ENCODE measurements at regions not wholly inside any gene's neighbourhood (a gene's known extent, or its start where the extent isn't known, plus 50 kb on each side); places are given as distances from the start of the nearest gene placed in this dataset.

DNA sequence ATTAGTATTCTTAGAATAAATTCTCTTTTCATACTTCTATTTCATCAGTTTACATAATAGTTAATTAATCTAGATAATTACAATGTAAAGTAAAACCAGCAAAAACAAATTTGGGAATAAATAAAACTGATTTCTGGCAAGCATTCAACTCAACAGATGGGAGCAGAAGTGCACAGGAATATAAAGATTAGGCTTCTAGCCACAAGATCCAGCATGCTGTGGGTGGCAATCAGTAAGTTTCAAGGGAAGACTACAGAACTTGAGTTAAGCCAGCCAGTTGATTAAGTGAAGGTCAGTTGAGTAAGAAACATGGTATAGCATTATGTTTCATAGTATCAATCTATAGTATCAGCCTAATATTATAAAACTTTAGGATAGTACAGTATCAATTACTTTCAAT lies 324.2 kb upstream of the AADAT start:
- in situ Hi-C loops (cut with HindIII; ENCODE audit: low sequenced_read_pairs), result no loop called here
- TF ChIP-seq, protein P1, sequence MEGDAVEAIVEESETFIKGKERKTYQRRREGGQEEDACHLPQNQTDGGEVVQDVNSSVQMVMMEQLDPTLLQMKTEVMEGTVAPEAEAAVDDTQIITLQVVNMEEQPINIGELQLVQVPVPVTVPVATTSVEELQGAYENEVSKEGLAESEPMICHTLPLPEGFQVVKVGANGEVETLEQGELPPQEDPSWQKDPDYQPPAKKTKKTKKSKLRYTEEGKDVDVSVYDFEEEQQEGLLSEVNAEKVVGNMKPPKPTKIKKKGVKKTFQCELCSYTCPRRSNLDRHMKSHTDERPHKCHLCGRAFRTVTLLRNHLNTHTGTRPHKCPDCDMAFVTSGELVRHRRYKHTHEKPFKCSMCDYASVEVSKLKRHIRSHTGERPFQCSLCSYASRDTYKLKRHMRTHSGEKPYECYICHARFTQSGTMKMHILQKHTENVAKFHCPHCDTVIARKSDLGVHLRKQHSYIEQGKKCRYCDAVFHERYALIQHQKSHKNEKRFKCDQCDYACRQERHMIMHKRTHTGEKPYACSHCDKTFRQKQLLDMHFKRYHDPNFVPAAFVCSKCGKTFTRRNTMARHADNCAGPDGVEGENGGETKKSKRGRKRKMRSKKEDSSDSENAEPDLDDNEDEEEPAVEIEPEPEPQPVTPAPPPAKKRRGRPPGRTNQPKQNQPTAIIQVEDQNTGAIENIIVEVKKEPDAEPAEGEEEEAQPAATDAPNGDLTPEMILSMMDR (IDR thresholded peaks at IDR 0.05; ENCODE audit: low read depth, low read length), result no peak
- H3K4me3 ChIP-seq (ENCODE audit: low read depth, low read length), result no peak overlapping the region
- DNase-seq (ENCODE audit: low read depth, low spot score), result no peak

DNA sequence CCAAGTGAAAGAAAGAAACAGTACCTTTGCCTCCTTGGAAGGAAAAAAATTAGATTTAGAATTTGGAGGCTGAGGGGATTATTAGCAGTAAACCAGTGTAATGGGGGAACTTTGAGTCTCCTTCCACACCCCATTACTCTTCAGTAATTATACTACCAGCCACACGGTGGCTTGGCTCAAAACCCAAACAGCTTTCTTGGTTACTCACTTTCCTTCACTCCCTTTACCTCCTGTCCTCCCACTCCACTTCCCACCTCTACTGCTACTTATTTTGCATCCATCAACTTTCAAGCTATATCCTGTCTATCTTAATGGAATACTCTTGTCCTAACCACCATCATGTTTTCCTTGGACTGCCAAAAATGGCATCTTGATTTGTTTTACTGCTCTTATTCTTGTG lies 310.6 kb upstream of the AADAT start:
- in situ Hi-C loops (cut with HindIII; ENCODE audit: low sequenced_read_pairs), result no loop called here
- TF ChIP-seq, protein P1 (IDR thresholded peaks at IDR 0.05; ENCODE audit: low read depth, low read length), result no peak
- no peak overlapping the region for H3K4me3 ChIP-seq (ENCODE audit: low read depth, low read length)
- DNase-seq (ENCODE audit: low read depth, low spot score), result no peak

DNA sequence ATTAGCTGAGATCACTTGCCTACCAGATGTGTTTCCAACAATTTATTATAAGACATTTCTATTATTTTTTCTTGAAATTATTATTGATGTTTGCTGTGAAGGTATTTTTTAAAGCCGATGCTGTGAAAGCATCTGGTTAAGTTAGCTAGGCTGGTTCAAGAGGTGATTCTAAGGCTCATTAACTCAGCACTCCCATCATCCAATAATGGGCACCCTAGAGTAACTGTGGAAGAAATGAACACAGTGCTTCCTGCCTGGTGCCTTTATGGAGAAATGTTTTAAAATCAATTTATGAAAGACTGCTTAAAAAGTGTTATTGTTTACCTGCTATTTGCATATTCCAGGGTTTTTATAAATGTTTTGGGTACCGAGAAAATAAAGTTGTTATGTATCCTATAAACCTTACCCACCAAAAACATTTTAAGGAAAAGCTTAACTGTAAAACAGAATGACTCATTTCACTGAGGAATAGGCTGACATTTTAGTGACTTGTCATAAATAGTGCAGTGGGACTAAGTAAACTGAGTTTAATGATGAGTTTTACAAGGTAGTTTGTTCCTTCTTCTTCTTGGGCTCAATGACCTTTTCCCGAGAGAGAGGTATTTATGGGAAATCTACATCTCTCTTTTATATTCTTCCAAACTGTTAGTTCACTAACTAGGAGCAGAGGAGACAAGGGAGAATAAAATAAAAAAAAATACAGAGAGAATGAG lies 310.0 kb upstream of the AADAT start:
- in situ Hi-C loops (cut with HindIII; ENCODE audit: low sequenced_read_pairs), result no loop called here

DNA sequence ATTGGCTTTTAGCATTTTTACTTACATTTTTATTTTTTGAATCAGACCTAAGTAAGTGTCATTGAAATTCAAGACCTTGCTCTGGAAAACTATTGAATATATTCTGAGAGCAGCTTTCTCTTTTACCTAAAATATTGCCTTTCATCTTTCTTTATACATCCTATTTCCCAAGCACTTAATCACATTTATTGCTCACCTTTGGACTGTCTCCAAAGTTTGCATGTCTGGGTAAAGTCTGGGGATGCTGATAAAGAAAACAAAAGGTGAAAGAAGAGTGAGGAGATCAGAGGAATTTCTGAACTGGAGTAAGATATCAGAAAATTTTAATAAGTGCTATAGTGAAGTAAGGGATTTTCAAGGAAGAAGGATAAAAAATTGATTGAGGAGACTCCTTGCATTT lies 308.5 kb upstream of the AADAT start:
- in situ Hi-C loops (cut with HindIII; ENCODE audit: low sequenced_read_pairs), result no loop called here
- DNase-seq (ENCODE audit: low read depth, low spot score), result no peak
- TF ChIP-seq, protein P1 (IDR thresholded peaks at IDR 0.05; ENCODE audit: low read depth, low read length), result no peak
- H3K4me3 ChIP-seq (ENCODE audit: low read depth, low read length), result no peak overlapping the region

More for the DNA sequence above, 310.0 kb upstream of the AADAT start:
- no peak overlapping the region for H3K4me3 ChIP-seq (ENCODE audit: low read depth, low read length)
- DNase-seq (ENCODE audit: low read depth, low spot score), result no peak
- TF ChIP-seq, protein P1 (IDR thresholded peaks at IDR 0.05; ENCODE audit: low read depth, low read length), result no peak

DNA sequence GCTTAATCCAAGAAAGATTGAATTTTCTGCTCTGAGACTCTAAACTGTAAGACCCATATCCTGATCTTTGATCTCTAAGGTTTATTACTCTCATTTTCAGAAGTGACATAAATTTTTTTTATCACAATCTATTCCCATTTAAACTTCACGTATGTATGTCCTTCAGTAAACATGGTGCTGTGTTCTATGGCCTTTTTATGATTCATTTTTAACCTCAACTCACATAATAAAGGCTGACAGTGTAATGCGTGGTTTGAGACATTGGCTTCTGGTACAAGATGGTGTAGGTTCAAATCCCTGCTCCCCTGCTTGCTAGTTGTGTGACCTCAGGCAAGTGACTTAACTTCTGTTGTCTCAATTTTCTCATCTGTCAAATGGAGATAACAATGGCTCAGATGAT lies 306.0 kb upstream of the AADAT start:
- TF ChIP-seq, protein P1 (IDR thresholded peaks at IDR 0.05; ENCODE audit: low read depth, low read length), result no peak
- DNase-seq (ENCODE audit: low read depth, low spot score), result no peak
- H3K4me3 ChIP-seq (ENCODE audit: low read depth, low read length), result no peak overlapping the region
- in situ Hi-C loops (cut with HindIII; ENCODE audit: low sequenced_read_pairs), result no loop called here

DNA sequence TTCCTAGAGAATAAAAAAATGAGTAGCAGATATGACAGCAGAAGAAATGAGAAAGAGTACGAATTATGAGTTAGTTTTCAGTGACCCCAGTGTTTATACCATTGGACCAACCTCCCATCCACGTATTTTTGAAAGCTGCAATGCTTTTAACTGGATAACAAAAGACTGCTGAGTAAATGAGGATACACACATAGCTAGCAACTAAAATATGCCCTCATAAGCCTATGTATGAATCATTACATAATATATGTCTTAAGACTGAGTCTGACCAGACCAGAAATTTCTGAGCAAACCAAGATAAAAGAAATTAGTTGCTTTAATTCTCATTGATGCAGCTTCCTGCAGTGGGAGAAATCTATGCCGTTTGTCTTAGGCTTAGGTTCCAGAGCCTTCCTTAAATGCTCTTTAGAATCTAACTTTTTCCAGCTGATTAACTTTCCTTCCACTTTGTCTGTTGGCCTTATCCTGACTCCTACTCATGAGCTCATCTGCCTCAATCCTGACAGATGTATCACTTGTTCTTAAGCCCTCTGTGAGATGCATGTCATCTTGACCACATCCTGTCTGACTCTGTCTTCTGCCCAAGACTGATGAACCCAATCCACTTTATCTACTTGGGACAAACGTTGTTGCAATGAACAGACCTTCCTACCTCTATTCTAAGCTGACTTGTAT lies 301.4 kb upstream of the AADAT start:
- TF ChIP-seq, protein P1 (IDR thresholded peaks at IDR 0.05; ENCODE audit: low read depth, low read length), result no peak
- peak; percentile 53 for DNase-seq (ENCODE audit: low read depth, low spot score)
- H3K4me3 ChIP-seq (ENCODE audit: low read depth, low read length), result no peak overlapping the region
- in situ Hi-C loops (cut with HindIII; ENCODE audit: low sequenced_read_pairs), result no loop called here

Measured in astrocyte of the spinal cord (primary cell).